ENCODE measurements at regions not wholly inside any gene's neighbourhood (a gene's known extent, or its start where the extent isn't known, plus 50 kb on each side); places are given as distances from the start of the nearest gene placed in this dataset.

DNA sequence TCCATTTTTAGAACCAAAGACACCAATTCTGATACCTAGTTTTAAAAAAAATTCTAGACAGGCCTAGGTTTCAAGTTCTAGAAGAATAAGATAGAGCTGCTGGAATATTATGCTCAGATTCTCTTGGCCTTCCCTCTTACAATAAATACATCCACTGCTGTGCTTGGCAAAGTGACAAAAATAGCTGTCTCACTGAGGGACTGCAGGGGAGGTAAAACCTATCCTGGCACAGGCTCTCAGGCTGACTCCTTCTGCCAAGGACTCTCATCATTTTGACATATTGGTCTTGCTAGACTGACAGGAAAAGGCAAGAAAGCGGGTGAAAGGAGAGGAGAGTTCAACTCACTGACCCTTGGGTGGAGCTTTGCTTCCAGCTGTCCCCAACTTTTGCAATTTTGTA is 197.0 kb upstream of the LHX8 start:
- DNase-seq (ENCODE audit: low spot score) (no peak), ATAC-seq (no peak)
- Histone ChIP-seq H3K79me2 (replicated peaks; ENCODE audit: insufficient read depth) (no peaks in the 10 kb centered on the region), H3K4me3 (no peak overlapping the region), H3K27me3 (ENCODE audit: insufficient read depth) (no peaks in the 10 kb centered on the region), H3K4me2 (no peak overlapping the region), H2AFZ (peak overlapping the region; percentile 49; the same call in 1 of the 2 replicates), H3F3A (replicated peaks; ENCODE audit: low read depth) (no peaks in the 10 kb centered on the region), H4K20me1 (replicated peaks; ENCODE audit: insufficient read depth) (no peaks in the 10 kb centered on the region), H3K36me3 (ENCODE audit: insufficient read depth) (no peaks in the 10 kb centered on the region), H3K9me2 (ENCODE audit: insufficient read depth) (no peaks in the 10 kb centered on the region), H3K27ac (ENCODE audit: low read depth) (no peak overlapping the region), H3K4me1 (ENCODE audit: insufficient read depth) (no peaks in the 10 kb centered on the region)
- Mint-ChIP-seq H3K36me3 (ENCODE audit: low read depth) (no peaks in the 10 kb centered on the region), H3K9me3 (peaks cover 3% of the 10 kb centered on the region; the same call in 1 of the 3 replicates), H3K4me1 (peaks cover 4% of the 10 kb centered on the region; the same call in 1 of the 3 replicates), H3K27me3 (ENCODE audit: insufficient read depth, low read depth, poor library complexity) (no peaks in the 10 kb centered on the region), H3K27ac (no peak overlapping the region), H3K4me3 (no peak overlapping the region)
- TF ChIP-seq ZNF114 (CRISPR knock-in tag; IDR thresholded peaks at IDR 0.05): no peak
- TF ChIP-seq, protein P1, sequence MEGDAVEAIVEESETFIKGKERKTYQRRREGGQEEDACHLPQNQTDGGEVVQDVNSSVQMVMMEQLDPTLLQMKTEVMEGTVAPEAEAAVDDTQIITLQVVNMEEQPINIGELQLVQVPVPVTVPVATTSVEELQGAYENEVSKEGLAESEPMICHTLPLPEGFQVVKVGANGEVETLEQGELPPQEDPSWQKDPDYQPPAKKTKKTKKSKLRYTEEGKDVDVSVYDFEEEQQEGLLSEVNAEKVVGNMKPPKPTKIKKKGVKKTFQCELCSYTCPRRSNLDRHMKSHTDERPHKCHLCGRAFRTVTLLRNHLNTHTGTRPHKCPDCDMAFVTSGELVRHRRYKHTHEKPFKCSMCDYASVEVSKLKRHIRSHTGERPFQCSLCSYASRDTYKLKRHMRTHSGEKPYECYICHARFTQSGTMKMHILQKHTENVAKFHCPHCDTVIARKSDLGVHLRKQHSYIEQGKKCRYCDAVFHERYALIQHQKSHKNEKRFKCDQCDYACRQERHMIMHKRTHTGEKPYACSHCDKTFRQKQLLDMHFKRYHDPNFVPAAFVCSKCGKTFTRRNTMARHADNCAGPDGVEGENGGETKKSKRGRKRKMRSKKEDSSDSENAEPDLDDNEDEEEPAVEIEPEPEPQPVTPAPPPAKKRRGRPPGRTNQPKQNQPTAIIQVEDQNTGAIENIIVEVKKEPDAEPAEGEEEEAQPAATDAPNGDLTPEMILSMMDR (conservative IDR thresholded peaks at IDR 0.05; ENCODE audit: low read depth in 2 of 2): no peak
- TF ChIP-seq JUNB (IDR thresholded peaks at IDR 0.05; ENCODE audit: unreplicated experiment): no peak
- TF ChIP-seq EZH2phosphoT487 (IDR thresholded peaks at IDR 0.05; ENCODE audit: unreplicated experiment): no peak
- no peak for TF ChIP-seq POLR2AphosphoS5 (IDR thresholded peaks at IDR 0.05; ENCODE audit: low read depth)

DNA sequence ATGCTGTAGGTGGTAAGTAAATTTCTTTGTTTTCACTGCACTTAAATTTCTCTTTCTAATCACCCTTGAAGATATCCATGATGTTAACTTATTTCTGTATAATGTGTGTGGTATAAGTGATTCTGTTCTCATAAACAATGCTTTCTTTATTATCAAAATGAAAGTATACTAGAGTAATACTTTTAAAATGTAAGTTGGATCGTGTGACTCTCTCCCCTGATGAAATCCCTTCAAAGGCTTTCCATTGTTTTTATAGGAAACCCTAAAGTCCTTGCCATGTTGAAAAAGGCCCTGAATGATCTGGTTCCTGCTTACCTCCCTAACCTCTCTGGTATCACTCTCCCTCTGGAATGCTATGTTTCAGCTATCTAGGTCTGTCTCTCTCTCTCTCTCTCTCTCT is 191.1 kb upstream of the LHX8 start:
- H3K4me1 Mint-ChIP-seq: peaks cover 4% of the 10 kb centered on the region; the same call in 1 of the 3 replicates
- no peak overlapping the region for H2AFZ ChIP-seq
- DNase-seq (ENCODE audit: low spot score): no peak
- H3K36me3 ChIP-seq (ENCODE audit: insufficient read depth): no peaks in the 10 kb centered on the region
- no peak overlapping the region for H3K4me2 ChIP-seq
- H3K4me3 Mint-ChIP-seq: no peak overlapping the region
- peaks cover 3% of the 10 kb centered on the region; the same call in 1 of the 3 replicates for H3K9me3 Mint-ChIP-seq
- no peaks in the 10 kb centered on the region for H3K9me2 ChIP-seq (ENCODE audit: insufficient read depth)
- H3K27ac Mint-ChIP-seq: no peak overlapping the region
- TF ChIP-seq, protein P2, sequence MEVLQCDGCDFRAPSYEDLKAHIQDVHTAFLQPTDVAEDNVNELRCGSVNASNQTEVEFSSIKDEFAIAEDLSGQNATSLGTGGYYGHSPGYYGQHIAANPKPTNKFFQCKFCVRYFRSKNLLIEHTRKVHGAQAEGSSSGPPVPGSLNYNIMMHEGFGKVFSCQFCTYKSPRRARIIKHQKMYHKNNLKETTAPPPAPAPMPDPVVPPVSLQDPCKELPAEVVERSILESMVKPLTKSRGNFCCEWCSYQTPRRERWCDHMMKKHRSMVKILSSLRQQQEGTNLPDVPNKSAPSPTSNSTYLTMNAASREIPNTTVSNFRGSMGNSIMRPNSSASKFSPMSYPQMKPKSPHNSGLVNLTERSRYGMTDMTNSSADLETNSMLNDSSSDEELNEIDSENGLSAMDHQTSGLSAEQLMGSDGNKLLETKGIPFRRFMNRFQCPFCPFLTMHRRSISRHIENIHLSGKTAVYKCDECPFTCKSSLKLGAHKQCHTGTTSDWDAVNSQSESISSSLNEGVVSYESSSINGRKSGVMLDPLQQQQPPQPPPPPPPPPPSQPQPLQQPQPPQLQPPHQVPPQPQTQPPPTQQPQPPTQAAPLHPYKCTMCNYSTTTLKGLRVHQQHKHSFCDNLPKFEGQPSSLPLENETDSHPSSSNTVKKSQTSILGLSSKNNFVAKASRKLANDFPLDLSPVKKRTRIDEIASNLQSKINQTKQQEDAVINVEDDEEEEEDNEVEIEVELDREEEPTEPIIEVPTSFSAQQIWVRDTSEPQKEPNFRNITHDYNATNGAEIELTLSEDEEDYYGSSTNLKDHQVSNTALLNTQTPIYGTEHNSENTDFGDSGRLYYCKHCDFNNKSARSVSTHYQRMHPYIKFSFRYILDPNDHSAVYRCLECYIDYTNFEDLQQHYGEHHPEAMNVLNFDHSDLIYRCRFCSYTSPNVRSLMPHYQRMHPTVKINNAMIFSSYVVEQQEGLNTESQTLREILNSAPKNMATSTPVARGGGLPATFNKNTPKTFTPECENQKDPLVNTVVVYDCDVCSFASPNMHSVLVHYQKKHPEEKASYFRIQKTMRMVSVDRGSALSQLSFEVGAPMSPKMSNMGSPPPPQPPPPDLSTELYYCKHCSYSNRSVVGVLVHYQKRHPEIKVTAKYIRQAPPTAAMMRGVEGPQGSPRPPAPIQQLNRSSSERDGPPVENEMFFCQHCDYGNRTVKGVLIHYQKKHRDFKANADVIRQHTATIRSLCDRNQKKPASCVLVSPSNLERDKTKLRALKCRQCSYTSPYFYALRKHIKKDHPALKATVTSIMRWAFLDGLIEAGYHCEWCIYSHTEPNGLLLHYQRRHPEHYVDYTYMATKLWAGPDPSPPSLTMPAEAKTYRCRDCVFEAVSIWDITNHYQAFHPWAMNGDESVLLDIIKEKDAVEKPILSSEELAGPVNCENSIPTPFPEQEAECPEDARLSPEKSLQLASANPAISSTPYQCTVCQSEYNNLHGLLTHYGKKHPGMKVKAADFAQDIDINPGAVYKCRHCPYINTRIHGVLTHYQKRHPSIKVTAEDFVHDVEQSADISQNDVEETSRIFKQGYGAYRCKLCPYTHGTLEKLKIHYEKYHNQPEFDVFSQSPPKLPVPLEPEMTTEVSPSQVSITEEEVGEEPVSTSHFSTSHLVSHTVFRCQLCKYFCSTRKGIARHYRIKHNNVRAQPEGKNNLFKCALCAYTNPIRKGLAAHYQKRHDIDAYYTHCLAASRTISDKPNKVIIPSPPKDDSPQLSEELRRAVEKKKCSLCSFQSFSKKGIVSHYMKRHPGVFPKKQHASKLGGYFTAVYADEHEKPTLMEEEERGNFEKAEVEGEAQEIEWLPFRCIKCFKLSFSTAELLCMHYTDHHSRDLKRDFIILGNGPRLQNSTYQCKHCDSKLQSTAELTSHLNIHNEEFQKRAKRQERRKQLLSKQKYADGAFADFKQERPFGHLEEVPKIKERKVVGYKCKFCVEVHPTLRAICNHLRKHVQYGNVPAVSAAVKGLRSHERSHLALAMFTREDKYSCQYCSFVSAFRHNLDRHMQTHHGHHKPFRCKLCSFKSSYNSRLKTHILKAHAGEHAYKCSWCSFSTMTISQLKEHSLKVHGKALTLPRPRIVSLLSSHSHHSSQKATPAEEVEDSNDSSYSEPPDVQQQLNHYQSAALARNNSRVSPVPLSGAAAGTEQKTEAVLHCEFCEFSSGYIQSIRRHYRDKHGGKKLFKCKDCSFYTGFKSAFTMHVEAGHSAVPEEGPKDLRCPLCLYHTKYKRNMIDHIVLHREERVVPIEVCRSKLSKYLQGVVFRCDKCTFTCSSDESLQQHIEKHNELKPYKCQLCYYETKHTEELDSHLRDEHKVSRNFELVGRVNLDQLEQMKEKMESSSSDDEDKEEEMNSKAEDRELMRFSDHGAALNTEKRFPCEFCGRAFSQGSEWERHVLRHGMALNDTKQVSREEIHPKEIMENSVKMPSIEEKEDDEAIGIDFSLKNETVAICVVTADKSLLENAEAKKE (CRISPR knock-in tag; IDR thresholded peaks at IDR 0.05): no peak
- H3K27me3 Mint-ChIP-seq (ENCODE audit: insufficient read depth, low read depth, poor library complexity): no peaks in the 10 kb centered on the region
- no peak overlapping the region for H3K27ac ChIP-seq (ENCODE audit: low read depth)
- no peaks in the 10 kb centered on the region for H3F3A ChIP-seq (replicated peaks; ENCODE audit: low read depth)
- no peak overlapping the region for H3K4me3 ChIP-seq
- ATAC-seq: no peak
- no peaks in the 10 kb centered on the region for H4K20me1 ChIP-seq (replicated peaks; ENCODE audit: insufficient read depth)
- no peaks in the 10 kb centered on the region for H3K79me2 ChIP-seq (replicated peaks; ENCODE audit: insufficient read depth)
- no peaks in the 10 kb centered on the region for H3K27me3 ChIP-seq (ENCODE audit: insufficient read depth)
- no peaks in the 10 kb centered on the region for H3K36me3 Mint-ChIP-seq (ENCODE audit: low read depth)
- no peaks in the 10 kb centered on the region for H3K4me1 ChIP-seq (ENCODE audit: insufficient read depth)
